ENCODE measurements at regions not wholly inside any gene's neighbourhood (a gene's known extent, or its start where the extent isn't known, plus 50 kb on each side); places are given as distances from the start of the nearest gene placed in this dataset.

- no peak for DNase-seq
These were observed 152.6 kb upstream of the RND3 start for GRCh38 chr2:150640039-150640438.

- no peak for DNase-seq
These were observed 151.9 kb upstream of the RND3 start for GRCh38 chr2:150639383-150639782.

- no peak for DNase-seq
These were observed 143.9 kb upstream of the RND3 start for GRCh38 chr2:150631236-150631821.

GRCh38 chr2:150630587-150631235 lies 143.2 kb upstream of the RND3 start:
- no peak for DNase-seq

- no peak for DNase-seq
These were observed 140.1 kb upstream of the RND3 start for GRCh38 chr2:150627526-150627925.

GRCh38 chr2:150626934-150627411 lies 139.5 kb upstream of the RND3 start:
- no peak for DNase-seq

- DNase-seq, result no peak
These were observed 138.3 kb upstream of the RND3 start for GRCh38 chr2:150625741-150626140.

GRCh38 chr2:150625303-150625702 lies 137.8 kb upstream of the RND3 start:
- DNase-seq, result no peak

- DNase-seq, result peak; percentile 17
These were observed 136.5 kb upstream of the RND3 start for GRCh38 chr2:150624001-150624401.

- DNase-seq, result no peak
These were observed 134.2 kb upstream of the RND3 start for GRCh38 chr2:150621526-150622213.

GRCh38 chr2:150620855-150621254 lies 133.4 kb upstream of the RND3 start:
- DNase-seq, result no peak

- no peak for DNase-seq
These were observed 132.9 kb upstream of the RND3 start for GRCh38 chr2:150620416-150620815.

- DNase-seq, result no peak
These were observed 132.3 kb upstream of the RND3 start for GRCh38 chr2:150619607-150620330.

- no peak for DNase-seq
These were observed 130.9 kb upstream of the RND3 start for GRCh38 chr2:150618245-150618895.

- no peak for DNase-seq
These were observed 130.0 kb upstream of the RND3 start for GRCh38 chr2:150617351-150617978.

- no peak for DNase-seq
These were observed 125.7 kb upstream of the RND3 start for GRCh38 chr2:150612957-150613710.

GRCh38 chr2:150610670-150611279 lies 123.3 kb upstream of the RND3 start:
- no peak for DNase-seq

- DNase-seq, result no peak
These were observed 122.5 kb upstream of the RND3 start for GRCh38 chr2:150609831-150610582.

- no peak for DNase-seq
These were observed 120.9 kb upstream of the RND3 start for GRCh38 chr2:150608341-150608740.

GRCh38 chr2:150607390-150607811 lies 119.9 kb upstream of the RND3 start:
- DNase-seq, result no peak

All from DMS153 (cell line).